GM18858 (cell line): ENCODE measurements at regions not wholly inside any gene's neighbourhood (a gene's known extent, or its start where the extent isn't known, plus 50 kb on each side); places are given as distances from the start of the nearest gene placed in this dataset.

Experiments
- ATAC-seq: cut with Tn5 transposase; IDR thresholded peaks from one replicate; pipeline ENCODE4 v1.9.1; 2021; ENCODE audit not compliant: unreplicated experiment

GRCh38 chr7:16065939-16066338 is 355.4 kb downstream of the CRPPA start:
- ATAC-seq: no peak

- ATAC-seq: no peak
These were observed 357.3 kb downstream of the CRPPA start for GRCh38 chr7:16063716-16064675.

GRCh38 chr7:16063221-16063620 is 358.1 kb downstream of the CRPPA start:
- no peak for ATAC-seq

GRCh38 chr7:16062269-16062668 is 359.1 kb downstream of the CRPPA start:
- ATAC-seq: no peak

GRCh38 chr7:16061630-16062029 is 359.7 kb downstream of the CRPPA start:
- no peak for ATAC-seq

GRCh38 chr7:16061011-16061410 is 360.3 kb downstream of the CRPPA start:
- ATAC-seq: no peak

- ATAC-seq: no peak
These were observed 360.8 kb downstream of the CRPPA start for GRCh38 chr7:16060502-16060901.

GRCh38 chr7:16055263-16055976 is 365.9 kb downstream of the CRPPA start:
- ATAC-seq: peak; percentile 89

- ATAC-seq: no peak
These were observed 365.2 kb upstream of the MEOX2 start for GRCh38 chr7:16051561-16052255.

- no peak for ATAC-seq
These were observed 359.6 kb upstream of the MEOX2 start for GRCh38 chr7:16046041-16046440.

GRCh38 chr7:16045296-16045695 is 358.8 kb upstream of the MEOX2 start:
- ATAC-seq: no peak

- no peak for ATAC-seq
These were observed 358.2 kb upstream of the MEOX2 start for GRCh38 chr7:16044645-16045044.

- no peak for ATAC-seq
These were observed 353.9 kb upstream of the MEOX2 start for GRCh38 chr7:16040346-16040745.

- no peak for ATAC-seq
These were observed 352.4 kb upstream of the MEOX2 start for GRCh38 chr7:16038906-16039305.

GRCh38 chr7:16035392-16035791 is 348.9 kb upstream of the MEOX2 start:
- ATAC-seq: no peak

- ATAC-seq: no peak
These were observed 348.4 kb upstream of the MEOX2 start for GRCh38 chr7:16034866-16035265.

- no peak for ATAC-seq
These were observed 347.9 kb upstream of the MEOX2 start for GRCh38 chr7:16034353-16034752.

- no peak for ATAC-seq
These were observed 346.8 kb upstream of the MEOX2 start for GRCh38 chr7:16033233-16033632.

- ATAC-seq: no peak
These were observed 342.2 kb upstream of the MEOX2 start for GRCh38 chr7:16028636-16029035.

- ATAC-seq: no peak
These were observed 341.6 kb upstream of the MEOX2 start for GRCh38 chr7:16028103-16028502.

- no peak for ATAC-seq
These were observed 340.9 kb upstream of the MEOX2 start for GRCh38 chr7:16027396-16027795.
